ENCODE measurements at regions not wholly inside any gene's neighbourhood (a gene's known extent, or its start where the extent isn't known, plus 50 kb on each side); places are given as distances from the start of the nearest gene placed in this dataset.
"Not testable (repeated sequence)": the region's sequence is repeated elsewhere in the genome, so short reads cannot be mapped to it uniquely, and the experiment has no call there.

DNA sequence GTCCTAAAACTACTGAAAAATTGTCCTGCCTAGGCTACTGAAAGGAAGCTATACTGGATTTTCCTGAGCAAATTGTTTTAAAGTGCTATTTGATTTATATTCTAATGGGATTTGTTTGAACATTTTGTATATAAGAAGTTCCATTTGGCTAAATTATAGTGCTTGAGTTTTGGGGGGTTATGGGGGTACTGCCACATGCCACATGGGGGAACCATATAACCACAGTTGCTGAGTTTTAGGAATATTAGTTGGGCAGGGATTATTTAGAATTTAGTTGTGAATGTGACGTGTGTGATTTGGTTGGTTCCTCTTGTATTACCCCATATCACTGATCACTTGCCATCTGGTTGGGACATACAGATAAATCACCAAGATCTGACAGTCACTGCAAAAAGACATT is 224.5 kb upstream of the TAPT1 start:
- no peak for DNase-seq (ENCODE audit: extremely low read depth, low read depth, low spot score)

DNA sequence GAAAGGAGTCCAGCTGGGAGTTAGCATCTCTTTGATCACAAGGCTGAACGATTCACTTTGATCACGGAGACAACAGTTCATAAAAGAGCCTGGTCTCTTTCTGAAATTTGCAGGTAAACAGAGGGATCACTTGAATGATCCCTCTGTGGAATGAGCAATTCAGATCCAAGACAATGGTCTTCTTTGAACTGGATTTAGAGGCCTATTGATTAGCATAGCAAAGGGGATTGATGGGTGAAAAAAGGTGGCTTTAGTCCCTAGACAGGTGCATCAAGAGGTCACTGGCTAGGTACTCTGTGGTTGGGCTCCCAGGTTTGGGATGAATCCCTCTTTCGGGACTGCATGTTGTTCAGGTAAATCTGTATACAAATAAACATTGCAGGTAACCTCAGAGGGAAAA is 223.8 kb upstream of the TAPT1 start:
- no peak for DNase-seq (ENCODE audit: extremely low read depth, low read depth, low spot score)

DNA sequence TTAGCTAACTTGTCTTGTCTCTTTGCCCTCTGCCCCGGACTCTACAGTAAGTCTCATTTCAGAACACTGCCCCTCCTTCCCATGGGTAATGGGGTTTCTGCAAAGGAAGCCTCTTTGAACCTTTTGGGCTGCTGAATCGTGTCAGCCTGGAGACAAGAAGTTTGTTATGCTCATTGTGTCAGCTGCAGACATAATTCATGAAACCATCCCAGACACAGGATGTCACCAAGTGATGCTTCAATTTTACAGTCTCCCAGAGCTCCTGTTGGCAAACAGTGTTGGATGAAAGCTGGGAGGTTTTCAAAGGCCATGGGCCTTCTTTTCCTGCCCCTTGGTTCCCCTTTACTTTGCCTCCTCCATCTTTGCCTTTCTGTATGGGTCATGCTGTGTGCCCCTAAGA is 223.1 kb upstream of the TAPT1 start:
- no peak for DNase-seq (ENCODE audit: extremely low read depth, low read depth, low spot score)

DNA sequence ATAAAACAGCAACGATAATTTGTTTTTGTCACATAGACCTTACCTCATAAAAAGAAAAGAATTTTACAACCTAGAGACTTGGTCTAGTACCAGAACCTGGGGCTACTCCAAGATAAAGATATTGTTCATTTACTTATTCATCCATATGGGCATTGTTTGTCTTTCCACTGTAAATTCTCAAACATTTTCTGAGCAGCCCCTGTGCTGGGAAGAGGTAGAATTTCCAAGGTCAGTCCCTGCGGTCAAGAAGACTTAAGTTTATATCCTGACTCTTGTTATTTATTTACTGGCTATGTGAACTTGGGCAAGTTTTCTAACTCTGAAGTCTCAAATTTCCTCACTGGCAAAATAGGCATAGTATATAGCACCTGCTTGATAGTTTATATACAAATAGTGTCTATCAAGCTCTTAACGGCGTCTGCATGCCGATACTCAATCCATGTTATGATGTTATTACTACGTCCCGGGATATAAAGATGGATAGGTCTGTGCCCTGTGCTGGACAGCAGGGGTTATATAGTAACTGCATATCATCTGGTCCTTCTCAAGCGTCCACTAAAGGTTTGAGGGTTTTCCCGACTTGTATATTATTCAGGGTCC is 222.1 kb upstream of the TAPT1 start:
- DNase-seq (ENCODE audit: extremely low read depth, low read depth, low spot score): no peak

DNA sequence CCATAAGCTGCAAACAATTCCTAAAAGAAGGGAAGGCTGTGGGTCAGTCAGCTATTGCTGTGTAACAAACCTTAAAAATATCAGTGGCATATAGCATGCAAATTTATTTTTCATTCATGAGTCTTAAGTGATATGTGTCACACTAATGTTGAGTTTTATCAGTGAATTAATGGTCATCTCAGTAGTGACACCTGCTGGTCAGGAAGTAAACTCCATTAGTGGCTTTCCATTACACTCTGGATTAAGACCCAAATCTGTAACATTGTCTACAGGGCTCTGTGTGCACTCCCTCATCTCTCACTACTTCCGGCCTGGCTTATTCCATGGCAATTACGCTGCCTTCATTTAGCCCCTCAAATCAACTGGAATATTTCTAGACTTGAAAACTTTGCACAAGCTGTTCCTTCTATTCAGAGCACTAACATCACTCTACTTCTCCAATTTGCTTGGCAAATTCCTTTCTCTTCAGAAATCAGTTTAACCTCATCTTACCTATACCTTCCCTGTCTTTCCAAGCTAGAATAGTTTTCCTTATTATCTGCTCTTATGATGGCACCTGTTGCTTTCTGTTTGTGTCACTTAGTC is 217.3 kb upstream of the TAPT1 start:
- DNase-seq (ENCODE audit: extremely low read depth, low read depth, low spot score): peak; percentile 18

DNA sequence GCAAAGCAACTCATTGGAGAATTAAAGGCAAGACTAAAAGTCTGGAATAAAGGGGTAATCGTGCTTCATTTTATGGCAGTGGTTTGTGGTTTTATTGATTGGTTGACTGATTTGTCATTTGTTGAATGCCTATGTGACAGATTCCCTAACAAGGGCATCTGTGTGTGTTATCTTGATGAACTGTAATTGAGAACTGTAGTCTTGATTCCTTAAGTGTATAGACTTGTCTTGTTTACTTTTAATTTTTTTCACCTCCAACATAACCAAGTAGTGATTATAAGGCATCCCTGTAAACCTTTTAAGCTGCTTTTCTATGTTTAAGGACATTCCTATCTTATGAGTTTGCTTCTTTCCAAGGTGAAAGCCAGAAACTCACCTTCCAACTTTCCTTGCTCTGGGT is 216.0 kb upstream of the TAPT1 start:
- no peak for DNase-seq (ENCODE audit: extremely low read depth, low read depth, low spot score)

DNA sequence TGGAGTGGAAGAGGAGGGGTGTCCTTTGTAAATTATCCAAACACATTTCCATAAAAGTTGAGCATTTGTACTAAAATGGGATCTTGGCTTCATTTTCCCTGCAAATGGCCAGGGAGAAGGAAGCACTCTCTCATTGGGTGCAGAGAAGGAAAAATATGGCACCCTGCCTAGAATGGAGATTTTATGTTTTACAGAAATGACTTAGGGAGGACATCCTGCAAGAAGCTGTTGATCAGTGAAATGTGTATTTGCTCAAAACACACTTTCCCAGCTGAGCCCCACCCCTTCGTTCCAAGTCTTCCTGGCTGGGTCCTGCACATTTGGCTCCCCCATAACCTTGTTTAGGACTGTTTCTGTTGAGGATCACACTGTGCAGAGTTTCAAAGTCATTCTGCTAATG is 213.5 kb upstream of the TAPT1 start:
- DNase-seq (ENCODE audit: extremely low read depth, low read depth, low spot score): no peak

DNA sequence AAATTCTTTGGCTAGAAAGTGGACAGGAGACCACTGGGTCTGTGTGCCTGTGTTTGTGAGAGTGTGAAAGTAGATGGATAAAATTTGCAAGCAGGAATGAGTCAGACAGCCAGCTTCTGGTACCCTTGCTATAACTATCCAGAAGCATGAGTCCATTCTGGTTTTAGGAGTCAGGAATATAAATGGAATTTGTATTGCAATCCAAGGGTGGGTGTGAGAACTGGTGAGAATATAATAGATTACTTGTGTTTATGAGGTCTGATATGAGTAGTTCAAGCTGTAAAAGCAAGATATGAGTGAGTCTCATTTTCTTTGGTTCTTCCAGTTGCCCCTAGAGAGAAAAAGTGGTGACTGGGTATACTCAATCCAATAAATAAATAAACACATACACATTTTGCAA is 212.7 kb upstream of the TAPT1 start:
- DNase-seq (ENCODE audit: extremely low read depth, low read depth, low spot score): no peak

DNA sequence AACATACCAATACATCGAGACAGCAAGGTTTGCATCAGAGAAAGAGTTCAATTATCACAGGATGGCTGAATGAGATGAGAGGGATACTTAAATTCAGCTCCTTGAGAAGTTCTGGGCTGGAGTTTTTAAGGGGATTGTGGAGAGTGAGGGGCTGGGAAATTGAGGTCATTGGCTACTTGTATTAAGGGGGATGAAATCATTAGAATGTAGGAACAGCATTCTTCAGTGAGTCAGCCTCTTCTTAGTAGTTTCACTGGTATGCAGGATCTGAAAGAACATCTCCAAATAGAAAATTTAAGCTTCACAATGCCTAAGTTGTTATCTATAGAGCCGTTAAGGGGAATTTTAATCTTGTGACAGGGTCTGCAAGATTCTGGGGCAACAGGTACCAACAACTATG is 211.6 kb upstream of the TAPT1 start:
- no peak for DNase-seq (ENCODE audit: extremely low read depth, low read depth, low spot score)

DNA sequence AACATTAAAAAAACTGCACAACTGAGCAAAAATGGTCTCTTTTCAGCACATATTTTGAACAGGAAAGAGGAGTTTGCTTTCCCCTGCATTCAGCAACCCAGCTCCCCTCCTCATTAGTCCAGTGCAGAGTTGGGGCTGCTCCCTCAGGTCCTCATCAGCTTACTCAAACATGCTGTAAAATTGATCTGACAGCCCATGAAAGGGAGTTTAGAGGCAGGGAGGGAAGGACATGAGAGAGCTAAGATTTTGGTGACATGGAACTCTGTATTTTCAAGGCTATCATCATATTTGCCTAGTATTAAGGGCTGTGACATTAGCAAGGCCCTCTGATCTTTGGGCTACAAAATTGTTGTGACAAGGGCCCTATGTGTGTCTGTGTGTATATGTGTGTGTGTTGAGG is 205.6 kb upstream of the TAPT1 start:
- no peak for DNase-seq (ENCODE audit: extremely low read depth, low read depth, low spot score)

DNA sequence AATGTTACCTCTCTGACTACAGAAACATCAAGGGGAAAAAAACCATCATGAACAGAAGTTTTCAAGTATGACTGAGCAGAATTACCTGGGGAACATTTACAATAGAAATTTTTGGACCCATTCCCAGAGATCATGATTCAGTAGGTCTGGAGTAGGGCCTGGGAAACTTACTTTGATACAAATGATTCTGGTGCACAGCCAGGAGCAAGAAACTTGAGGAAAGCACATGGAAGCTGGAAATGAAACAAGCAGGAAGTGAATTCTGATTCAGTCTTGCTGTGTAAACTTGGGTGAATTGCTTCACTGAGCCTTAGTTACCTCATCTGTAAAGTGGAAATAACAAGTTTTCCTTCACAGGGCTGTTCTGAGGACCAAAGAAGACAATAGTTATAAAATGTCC is 192.5 kb upstream of the TAPT1 start:
- peak; percentile 93 for DNase-seq (ENCODE audit: extremely low read depth, low read depth, low spot score)

DNA sequence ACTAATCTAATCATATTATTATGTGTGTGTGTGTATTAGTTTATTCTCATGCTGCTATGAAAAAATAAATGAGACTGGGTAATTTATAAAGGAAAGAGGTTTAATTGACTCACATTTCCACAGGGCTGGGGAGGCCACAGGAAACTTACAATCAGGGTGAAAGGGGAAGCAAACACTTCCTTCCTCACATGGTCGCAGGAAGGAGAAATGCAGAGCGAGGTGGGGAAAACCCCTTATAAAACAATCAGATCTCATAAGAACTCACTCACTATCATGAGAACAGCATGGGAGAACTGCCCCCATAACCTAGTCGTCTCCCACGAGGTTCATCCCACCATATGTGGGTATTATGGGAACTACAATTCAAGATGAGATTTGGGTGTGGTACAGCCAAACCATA is 190.9 kb upstream of the TAPT1 start:
- DNase-seq (ENCODE audit: extremely low read depth, low read depth, low spot score): no peak

DNA sequence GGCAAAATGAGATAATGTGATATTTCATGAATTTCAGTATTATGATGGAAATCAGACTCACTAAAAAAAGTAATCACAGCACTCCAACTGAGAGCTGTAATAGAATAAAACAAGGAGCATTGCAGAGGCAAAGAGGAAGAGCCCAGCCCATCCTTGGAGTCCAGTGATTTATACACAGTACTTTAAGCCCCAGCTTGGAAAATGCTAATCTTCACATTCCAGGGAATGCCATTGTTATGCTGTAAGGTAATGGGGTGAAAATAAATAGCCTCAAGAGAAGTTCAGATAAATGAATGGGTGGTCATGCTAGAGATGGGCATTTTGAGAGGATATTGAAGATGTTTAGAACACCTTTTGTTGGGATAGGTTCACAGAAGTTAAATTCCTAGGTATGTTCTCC is 190.3 kb upstream of the TAPT1 start:
- no peak for DNase-seq (ENCODE audit: extremely low read depth, low read depth, low spot score)

DNA sequence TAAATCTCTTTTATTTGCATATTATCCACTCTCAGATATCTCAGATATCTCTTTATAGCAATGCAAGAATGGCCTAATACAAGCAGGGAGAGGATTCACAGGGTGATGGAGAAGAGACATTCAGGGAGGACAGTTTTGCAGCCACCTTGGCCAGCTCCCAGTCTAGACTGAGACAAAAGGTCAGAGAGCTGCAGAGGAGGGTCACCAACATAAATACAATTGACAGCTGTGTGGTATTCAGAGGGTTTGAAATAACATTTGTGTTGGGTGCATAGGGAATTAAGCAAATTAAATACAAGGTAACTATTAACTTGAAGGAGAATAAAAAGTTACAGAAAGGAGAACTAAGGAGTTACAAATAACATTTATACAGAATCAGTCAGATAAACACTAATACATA is 189.5 kb upstream of the TAPT1 start:
- no peak for DNase-seq (ENCODE audit: extremely low read depth, low read depth, low spot score)

DNA sequence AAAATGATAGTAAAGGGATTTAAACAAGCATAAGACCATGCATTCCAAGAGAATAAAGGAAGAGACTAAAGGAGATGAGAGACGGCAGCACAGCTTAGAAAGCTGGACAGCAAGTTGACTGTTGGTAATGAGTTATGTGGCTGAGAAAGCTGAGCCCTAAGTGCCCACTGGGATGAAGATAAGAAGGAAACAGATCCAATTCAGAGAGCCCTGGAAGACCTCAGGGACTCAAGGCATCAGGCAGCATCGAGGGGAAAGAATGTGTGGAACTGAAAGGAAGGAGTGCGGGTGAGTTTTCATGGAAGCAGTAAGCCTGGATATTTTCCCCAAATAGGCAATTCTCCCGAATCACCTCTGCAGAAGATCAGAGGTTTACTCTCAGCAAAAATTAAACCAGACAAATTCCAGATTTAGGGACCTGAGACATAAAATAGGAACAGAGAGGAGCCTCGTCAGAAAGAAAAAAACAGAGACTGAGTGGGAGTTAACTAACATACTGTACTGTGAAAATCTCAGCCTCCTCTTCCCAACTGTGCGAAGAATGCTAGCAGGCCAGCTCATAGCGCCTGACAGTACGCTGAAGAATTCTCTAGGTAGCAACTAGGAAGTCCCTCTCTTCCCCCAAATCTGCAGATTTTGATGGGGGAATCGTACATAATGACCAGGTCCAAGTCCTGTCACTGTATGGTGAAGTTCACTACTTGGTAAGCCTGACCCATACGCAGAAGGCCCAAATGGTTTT is 187.7 kb upstream of the TAPT1 start:
- no peak for DNase-seq (ENCODE audit: extremely low read depth, low read depth, low spot score)

DNA sequence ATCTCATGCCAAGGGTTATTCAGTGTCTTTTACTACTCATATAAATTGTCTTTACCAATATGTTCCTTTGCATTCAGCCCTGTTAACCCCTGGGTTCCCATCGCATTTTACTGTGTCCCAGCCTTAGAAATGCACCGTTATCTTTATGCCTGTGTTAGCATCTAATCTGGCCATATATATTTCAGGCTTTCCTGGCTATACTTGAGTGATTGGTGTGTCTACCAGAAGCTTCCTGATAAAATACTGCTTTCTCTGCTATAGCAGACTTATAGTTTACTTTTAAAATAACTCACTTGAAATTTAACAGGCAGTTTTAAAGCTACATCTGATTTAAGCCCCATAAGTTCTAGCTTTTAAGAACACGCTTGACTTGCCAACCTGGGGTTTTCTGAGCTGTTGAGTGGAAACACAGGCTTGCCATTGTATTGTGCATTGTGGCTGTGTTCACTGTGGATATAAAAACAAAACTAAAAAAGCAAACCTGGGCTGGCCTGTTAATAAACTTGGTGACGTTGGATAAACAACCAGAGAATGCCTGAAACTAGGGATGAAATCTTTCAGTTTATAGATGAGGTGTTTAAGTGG is 185.3 kb upstream of the TAPT1 start:
- no peak for DNase-seq (ENCODE audit: extremely low read depth, low read depth, low spot score)

DNA sequence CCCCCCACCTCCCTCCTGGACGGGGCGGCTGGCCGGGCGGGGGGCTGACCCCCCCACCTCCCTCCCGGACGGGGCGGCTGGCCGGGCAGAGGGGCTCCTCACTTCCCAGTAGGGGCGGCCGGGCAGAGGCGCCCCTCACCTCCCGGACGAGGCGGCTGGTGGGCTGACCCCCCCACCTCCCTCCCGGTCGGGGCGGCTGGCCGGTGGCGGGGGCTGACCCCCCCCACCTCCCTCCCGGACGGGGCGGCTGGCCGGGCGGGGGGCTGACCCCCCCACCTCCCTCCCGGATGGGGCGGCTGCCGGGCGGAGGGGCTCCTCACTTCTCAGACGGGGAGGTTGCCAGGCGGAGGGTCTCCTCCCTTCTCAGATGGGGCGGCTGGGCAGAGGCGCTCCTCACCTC is 166.9 kb upstream of the TAPT1 start:
- DNase-seq (ENCODE audit: extremely low read depth, low read depth, low spot score): not testable (repeated sequence)

DNA sequence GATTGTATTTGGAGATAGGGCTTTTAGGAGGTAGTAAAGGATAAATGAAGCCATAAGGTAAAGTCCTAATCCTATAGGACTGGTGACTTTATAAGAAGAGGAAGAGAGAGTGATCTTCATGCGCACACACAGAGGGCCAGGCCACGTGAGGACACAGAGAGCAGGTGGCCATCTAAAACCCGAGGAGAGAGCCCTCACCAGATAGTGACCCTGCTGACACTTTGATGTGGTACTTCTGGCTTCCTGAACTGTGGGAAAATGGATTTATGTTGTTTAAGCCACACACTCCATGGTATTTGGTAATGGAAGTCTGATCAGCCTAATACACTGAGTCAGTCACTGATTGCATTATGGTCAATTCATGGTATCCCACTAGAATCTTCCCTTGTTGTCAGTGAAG is 164.9 kb upstream of the TAPT1 start:
- no peak for DNase-seq (ENCODE audit: extremely low read depth, low read depth, low spot score)

DNA sequence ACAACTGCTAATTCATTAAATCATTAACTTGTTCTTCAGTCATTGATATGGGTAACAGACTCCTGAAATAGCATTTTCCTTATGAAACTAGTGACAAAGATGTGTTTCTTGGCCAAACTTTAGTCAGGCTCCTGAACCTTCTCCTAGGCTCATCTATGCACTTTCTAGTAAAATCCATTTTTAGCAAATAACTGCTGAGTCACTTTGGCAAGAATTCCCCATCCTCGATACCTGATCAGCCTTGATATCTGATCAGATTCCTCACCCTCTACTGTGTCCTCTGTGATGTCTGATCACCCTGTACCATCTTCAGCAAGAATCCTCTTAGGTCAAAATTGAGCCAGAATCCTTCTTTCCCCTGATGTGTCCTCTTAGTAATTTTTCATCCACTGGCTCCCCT is 161.2 kb upstream of the TAPT1 start:
- DNase-seq (ENCODE audit: extremely low read depth, low read depth, low spot score): no peak

DNA sequence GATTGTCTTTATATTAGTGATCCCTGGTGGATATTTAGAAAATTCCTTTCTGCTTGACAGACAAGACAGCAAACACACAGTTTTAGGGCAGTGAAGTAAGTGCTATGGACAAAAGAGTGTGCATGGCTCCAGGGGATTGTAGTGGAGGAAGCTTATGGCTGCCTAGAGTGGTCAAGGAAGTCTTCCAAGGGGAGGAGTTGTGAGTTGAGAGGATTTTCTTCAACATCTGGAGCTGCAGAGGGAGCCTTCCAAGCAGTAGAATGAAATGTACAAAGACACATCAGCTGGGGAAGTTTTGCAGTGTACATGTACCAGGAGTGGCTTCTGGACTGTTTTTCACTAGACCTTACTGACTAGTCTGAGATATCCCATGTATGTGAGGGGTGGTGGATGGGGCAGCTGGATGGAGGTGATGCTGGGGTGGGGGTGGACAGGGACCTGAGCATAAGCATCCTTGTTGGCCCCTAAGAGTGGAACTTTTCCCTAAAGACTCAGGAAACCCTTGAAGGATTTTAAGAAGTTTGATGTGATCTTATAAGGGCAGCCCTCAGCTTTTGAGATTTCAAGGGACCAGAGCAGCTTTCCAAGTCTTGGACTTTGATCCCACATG is 160.5 kb upstream of the TAPT1 start:
- no peak for DNase-seq (ENCODE audit: extremely low read depth, low read depth, low spot score)

DNA sequence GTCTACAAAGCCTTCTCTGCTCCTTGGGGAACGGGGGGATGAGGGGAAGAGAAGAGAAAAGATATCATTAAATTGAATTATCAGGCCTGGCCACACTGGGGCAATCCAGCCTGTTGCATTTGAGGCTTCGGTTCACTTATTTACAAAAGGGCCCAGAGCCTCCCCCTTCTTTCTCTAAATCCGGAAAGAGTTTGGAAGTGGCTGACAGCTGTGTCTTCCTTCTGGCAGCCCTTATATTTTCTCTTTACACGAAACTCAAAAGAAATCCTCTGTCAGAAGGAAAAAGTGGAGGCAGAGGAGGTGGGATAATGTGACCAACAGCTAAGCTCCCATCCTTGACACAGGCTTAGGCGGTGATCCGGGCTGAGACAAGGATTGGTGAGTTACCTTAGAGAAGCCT is 158.3 kb upstream of the TAPT1 start:
- DNase-seq (ENCODE audit: extremely low read depth, low read depth, low spot score): no peak

DNA sequence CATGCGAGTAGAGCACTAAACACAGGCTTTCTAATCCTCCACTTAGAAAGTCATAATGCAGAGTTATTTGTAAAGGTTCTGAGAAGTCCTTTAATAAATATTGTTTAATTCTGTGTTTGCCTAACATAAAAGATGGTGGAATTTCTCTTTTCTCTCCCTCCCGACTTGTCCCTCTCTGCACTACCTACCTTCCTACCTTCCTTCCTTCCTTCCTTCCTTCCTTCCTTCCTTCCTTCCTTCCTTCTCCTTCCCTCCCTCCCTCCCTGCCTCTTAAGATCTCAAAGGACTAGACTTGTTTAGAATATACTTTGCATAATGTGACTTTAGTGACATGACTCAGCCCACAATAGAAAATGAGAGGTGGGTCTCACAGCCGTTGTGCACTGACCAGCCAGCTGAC is 156.3 kb upstream of the TAPT1 start:
- no peak for DNase-seq (ENCODE audit: extremely low read depth, low read depth, low spot score)

Data from glomerular endothelial cell (primary cell).